HG02610 (cell line): ENCODE measurements at regions not wholly inside any gene's neighbourhood (a gene's known extent, or its start where the extent isn't known, plus 50 kb on each side); places are given as distances from the start of the nearest gene placed in this dataset.

ENCODE experiments used
- ATAC-seq: cut with Tn5 transposase; IDR thresholded peaks from one replicate; pipeline ENCODE4 v1.9.1; 2021; ENCODE audit warnings: mild to moderate bottlenecking, moderate library complexity; ENCODE audit not compliant: unreplicated experiment

DNA sequence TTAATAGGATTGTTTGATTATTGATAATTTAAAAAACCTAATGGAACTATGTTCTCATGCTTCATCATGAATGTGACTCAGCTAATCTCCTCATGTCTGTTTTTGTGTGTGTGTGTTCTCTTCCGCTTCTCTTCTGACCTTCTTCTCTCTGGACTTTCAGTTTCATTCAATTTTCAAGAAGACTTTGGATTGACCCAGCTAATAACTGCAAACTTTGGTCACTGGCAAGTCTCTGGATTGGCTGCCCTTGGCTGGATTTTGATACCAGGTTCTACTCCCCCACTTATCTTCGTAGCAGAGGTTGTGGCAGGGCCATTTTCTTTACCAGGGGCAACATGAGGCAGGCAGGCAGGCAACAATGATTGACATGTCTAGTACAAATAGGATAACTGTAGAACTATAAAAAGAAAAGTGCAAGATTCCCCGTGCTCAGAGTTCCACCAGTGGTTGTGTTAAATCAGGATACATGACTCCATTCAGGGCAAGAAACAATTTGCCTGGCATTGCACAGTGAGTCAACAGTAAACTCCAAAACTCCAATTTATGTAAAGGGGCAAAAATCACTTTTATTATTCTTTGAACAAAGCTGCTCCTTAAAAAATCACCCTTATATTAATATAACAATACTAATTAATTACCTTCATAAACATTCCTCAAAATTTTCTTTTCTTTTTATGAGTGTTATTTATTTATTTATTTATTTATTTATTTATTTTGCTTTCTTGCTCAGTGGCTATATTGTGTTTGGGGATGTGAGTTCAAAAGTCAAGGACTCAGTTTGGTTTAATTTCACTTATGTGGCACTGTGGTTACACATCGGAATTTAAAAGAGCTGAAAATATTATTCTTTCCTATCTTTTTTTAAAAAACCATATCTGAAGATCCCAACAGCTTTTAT lies 167.6 kb downstream of the RND3 start:
- no peak for ATAC-seq

DNA sequence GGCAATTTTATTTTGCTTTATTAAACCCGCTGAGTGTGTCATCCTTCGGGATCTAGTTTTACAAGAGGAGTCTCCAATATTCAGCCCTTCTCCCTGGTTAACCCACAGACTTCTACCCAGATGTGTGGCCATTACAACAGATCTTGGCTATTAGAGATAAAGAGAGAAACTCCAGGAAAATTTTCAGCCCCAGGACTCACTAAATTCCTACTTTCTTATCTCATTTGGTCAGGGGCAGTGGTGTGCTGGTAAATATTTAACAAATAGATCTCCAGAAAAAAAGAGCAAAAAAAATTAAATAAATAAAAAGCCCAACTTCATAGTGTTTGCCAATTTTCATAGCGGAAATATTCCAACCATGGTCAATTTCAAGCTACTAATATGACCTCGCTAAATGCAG lies 168.4 kb downstream of the RND3 start:
- ATAC-seq, result no peak

DNA sequence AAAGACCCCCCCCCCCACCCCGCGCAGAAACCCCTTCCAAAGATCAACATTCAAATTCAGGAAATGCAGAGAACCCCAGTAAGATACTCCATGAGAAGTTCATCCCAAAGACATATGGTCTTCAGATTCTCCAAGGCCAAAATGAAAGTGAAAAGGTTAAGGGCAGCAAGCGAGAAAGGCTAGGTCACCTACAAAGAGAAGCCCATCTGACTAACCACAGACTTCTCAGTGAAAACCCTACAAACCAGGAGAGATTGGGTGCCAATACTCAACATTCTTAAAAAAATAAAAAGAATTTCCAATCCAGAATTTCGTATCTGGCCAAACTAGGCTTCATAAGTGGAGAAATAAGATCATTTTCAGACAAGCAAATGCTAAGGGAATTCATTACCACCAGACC lies 175.2 kb downstream of the RND3 start:
- no peak for ATAC-seq

- ATAC-seq, result no peak
Observed at GRCh38 chr2:150309311-150310080, 178.0 kb downstream of the RND3 start.

DNA sequence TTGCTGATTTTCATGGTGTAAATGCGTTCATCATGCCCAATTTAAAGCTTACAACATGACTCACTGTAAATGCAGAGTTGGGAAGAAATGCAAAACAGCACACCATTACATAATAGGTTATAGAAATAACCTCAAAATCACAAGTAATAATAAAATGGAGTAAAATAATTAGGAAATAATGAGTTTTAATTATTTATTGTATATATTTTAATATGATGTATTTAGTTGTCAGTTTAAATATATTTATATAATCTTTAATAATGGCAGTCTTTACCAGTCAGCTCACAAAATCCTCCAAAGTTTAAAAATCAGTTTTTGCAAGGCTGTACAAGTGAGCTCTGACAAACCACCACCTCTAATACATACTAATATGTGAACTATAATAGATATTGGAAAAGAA lies 180.2 kb downstream of the RND3 start:
- no peak for ATAC-seq

DNA sequence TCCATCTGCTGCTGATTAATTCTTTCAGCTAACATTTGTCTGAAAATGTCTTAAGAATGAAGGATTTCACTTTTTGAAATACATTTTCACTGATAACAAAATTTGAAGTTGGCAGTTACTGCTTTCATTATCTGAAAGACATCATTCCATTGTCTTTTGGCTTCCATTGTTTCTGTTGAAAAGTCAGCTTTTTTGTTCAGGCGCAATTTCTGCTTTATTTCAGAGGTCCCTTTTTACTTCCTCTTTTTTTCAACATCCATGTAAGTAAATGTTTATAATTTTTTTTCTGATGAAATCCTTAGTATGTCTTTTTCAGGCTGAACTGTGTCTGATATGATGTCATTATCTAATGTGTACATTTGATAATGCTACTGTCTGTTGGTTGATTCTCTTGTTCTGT lies 184.2 kb downstream of the RND3 start:
- ATAC-seq, result no peak

- ATAC-seq, result no peak
Observed at GRCh38 chr2:150298571-150299305, 188.7 kb downstream of the RND3 start.

DNA sequence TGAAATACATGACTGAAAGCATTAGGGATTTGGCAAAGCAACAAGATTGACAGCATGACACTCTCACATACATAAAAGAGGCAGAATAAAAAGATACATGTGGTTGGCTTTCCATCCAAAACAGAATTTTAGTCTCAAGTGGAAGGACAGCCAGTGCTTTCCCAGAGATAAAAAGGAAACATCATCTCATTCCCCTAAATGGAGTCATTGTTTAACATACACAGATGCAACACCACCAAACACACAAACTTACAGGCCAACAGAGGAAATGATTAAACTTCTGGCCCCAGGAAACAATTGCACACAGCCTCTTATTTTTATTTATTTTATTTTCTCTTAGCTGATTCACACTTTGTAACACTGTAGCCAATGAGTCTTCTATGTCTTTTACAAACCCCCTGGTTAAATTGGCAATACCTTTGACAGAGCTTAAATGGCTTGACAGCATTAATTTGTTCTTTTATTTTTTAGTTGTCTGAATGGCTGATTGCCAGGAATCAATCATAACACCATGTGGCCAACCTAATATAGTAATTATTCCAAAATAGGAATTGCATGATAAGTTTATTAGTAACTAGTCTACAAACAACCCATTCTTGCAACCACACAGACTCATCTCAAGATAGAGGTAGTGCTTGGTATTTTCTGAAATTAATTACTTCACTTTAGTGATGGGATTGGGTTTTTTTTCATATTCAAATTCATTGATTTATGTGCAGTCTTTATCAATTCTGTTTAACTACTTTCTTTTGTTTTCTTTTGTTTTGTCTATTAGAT lies 190.5 kb downstream of the RND3 start:
- no peak for ATAC-seq

DNA sequence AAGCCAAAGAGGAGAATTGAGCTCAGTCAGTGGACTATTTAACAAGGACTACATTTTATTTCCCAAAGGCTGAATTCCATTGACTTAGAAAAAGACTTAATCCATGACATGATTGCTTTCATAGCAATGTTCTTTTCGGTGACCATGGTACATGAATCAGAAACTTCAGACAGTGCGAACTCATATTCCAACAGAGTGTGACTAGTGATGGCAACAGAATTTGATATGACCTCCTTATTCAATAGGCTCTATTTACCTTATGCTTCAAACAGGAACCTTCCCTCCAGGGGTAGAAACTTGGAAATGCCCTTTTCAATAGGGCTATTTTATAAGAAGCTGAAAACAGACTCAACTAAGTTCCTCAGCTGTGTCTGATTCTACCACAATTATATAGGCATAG lies 191.9 kb downstream of the RND3 start:
- ATAC-seq, result no peak

- no peak for ATAC-seq
Observed at GRCh38 chr2:150293771-150294170, 193.7 kb downstream of the RND3 start.

DNA sequence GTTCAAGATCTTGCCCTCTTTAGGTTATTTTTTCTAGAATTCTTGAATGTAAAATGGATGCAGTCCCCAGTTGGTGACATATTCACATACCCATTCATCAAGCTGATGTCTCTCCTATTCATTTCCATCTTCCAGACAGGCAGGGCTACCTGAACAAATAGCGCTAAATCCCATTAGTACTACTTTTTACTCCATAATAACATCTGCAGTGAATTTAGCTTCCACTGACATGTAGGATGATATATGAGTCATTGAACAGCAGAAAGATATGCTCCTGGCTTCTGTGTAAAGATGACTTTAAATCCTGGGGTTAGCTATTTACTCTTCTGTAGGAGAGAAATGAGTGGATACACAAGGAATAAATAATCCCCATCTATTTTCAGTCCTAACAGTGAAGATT lies 194.7 kb downstream of the RND3 start:
- no peak for ATAC-seq

DNA sequence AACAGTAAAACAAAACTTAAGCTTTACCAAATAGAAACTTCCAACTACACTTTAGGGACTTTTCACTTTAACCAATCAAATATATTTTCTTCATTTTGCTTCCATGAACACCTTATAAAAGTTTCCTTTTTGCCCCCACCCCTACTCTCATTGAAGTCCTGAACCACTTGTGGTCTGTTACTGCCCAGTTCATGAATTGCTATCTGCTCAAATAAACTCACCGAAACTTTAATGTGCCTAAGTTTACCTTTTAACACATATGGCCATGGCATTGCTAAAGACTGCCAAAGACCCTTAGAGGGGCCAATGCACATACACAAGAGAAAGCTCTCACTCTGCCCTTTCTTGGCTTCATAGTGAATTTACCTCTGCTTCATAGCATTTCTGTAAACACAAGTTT lies 195.3 kb downstream of the RND3 start:
- no peak for ATAC-seq

- ATAC-seq, result no peak
Observed at GRCh38 chr2:150286730-150287362, 200.6 kb downstream of the RND3 start.

GRCh38 chr2:150284116-150284515 lies 203.4 kb downstream of the RND3 start:
- no peak for ATAC-seq

DNA sequence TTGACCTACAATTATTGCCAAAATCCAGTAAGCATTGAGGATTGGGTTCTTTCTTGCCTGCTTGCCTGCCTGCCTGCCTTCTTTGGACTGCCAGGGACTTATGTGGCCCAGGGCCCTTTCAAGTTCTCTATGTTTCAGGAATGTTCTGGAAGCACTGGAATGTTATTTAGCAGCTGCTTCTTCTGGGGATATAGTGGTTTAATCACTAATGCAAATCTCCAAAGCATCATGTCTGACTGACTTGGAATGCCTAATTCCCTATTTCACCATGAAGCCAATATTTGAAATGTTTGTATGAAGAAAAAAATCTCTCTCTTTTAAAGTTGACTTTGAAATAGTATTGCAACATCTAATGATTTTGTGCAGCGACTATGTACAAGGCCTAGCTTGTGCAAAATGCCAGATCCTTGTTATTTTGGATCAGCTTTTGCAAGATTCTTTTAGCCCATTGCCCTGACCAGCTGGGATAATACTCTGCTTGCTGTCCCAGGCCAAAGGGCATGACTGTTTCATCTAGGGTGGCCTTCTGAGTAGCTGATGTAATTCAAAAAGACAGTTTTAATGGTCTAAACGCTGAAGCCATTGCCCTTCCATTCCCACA lies 204.6 kb downstream of the RND3 start:
- no peak for ATAC-seq

DNA sequence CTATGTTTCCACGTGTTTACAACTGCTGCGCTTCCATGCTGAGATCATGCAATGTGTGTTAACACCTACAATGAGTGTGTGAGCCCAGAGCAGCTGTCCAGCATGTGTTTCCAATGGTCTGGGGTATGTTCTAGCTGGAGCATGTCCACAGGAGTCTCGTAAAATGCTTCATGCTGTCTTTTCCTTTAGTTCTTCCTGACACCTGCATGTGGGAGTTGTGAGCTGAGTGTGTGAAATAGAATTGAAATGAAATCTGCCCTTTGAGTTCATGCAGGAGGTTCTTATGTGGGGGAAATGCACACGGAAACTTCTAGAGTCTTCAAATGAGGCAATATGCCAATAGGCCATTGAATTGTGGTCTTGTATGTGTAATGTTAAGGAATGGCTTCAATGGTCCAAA lies 205.1 kb downstream of the RND3 start:
- no peak for ATAC-seq

- no peak for ATAC-seq
Observed at GRCh38 chr2:150280231-150280630, 207.2 kb downstream of the RND3 start.

DNA sequence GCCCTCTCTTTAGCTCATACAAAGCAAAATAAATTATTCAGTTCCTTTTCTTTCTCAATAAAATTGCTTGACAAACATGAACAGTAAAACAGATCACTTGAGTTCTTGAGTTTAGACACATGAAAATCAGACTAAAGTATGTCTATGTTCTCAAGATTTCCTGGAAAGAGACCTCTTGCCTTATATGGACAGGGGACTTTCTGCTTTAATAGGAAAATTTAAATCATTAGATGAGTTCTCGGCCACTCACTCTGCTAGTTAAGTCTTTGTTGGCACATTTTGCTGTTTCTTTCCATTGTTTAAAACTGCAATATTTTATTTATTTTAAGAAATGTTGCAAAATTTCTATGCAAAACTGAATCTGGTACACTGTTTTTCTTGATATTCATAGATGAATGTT lies 207.8 kb downstream of the RND3 start:
- ATAC-seq, result no peak

- ATAC-seq, result no peak
Observed at GRCh38 chr2:150276737-150277136, 210.7 kb downstream of the RND3 start.

DNA sequence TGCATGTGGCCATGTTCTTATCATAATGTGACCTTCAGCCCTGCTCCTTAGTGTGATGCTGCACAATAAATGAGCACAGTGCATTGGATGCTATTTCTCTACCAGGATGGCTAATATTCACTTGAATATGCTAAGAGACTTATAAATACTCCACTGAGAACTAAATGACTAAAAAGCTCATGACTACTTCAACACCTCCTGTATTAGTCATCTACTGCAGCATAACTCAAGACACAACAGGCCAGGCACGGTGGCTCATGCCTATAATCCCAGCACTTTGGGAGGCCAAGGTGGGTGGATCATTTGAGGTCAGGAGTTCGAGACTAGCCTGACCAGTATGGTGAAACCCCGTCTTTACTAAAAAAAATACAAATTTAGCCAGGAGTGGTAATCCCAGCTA lies 213.4 kb downstream of the RND3 start:
- no peak for ATAC-seq
